ENCODE measurements at regions not wholly inside any gene's neighbourhood (a gene's known extent, or its start where the extent isn't known, plus 50 kb on each side); places are given as distances from the start of the nearest gene placed in this dataset.

DNA sequence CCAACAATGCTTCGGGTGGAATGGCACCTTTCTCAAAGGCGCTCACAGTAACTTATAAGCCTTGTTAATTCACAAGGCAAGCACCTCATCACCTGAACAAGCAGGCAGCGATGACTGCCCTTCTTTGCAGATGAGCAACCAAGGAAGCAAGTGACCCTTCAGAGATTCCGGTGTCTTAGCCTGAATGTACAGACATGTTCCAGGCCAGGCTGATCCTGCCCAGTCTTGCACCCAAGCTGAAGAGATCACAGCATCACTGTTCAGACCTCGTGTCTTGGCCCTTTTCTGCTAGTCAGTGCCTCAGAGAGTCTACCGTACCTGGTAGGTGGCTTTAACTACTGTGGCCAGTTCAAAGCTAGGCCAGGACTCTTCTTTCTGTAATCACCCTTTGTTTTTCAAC is 94.7 kb upstream of the ERCC6L2 start:
- no CpG with 5 or more reads among the region's 6 CpGs for WGBS (ENCODE audit: extremely low coverage, insufficient read length, low lambda C conversion rate)
- no peak for DNase-seq

More for the DNA sequence above, 94.7 kb upstream of the ERCC6L2 start:
- Histone ChIP-seq H3K9me3 (ENCODE audit: control insufficient read depth, low read depth, low read length) (no peaks in the 10 kb centered on the region), H4K5ac (ENCODE audit: insufficient read length, low read depth, low read length) (no peak overlapping the region), H3K23ac (ENCODE audit: insufficient read length, low read depth, low read length) (no peak overlapping the region), H3T11ph (ENCODE audit: low read length) (no peak overlapping the region), H2BK15ac (ENCODE audit: low read depth, low read length) (no peak overlapping the region), H3K4ac (ENCODE audit: low read depth, low read length) (no peak overlapping the region), H4K91ac (ENCODE audit: insufficient read length, low read depth, low read length) (no peak overlapping the region), H2BK5ac (ENCODE audit: insufficient read length, low read length) (no peak overlapping the region), H2AK5ac (ENCODE audit: insufficient read length, low read length) (no peak overlapping the region), H3K79me2 (ENCODE audit: insufficient read depth, low read length) (no peaks in the 10 kb centered on the region), H3K4me1 (ENCODE audit: insufficient read depth, low read length) (peaks cover 2% of the 10 kb centered on the region; the same call in 1 of the 2 replicates), H3K56ac (ENCODE audit: insufficient read length, low read depth, low read length) (no peak overlapping the region), H3K79me1 (ENCODE audit: insufficient read depth, low read depth, low read length, poor library complexity, severe bottlenecking) (no peaks in the 10 kb centered on the region), H4K8ac (replicated peaks; ENCODE audit: insufficient read length, low read depth, low read length) (no peak overlapping the region), H3K18ac (ENCODE audit: insufficient read length, low read depth, low read length) (no peak overlapping the region), H2BK120ac (ENCODE audit: low read depth, low read length, poor library complexity, severe bottlenecking) (no peak overlapping the region), H2AFZ (ENCODE audit: low read length) (no peak overlapping the region), H4K20me1 (ENCODE audit: control insufficient read depth, insufficient read depth, insufficient read length) (no peaks in the 10 kb centered on the region), H3K4me2 (ENCODE audit: insufficient read depth, insufficient read length, low read length) (no peak overlapping the region), H3K27me3 (ENCODE audit: insufficient read depth, low read length) (no peaks in the 10 kb centered on the region), H3K9ac (ENCODE audit: extremely low read depth, insufficient read length, low read length) (no peak overlapping the region), H2BK12ac (ENCODE audit: insufficient read length, low read depth, low read length) (no peak overlapping the region), H3K23me2 (ENCODE audit: insufficient read length, low read depth, low read length, poor library complexity, severe bottlenecking) (no peaks in the 10 kb centered on the region), H3K27ac (ENCODE audit: insufficient read length, low read depth, low read length) (no peak overlapping the region), H2BK20ac (ENCODE audit: low read depth, low read length, poor library complexity, severe bottlenecking) (no peak overlapping the region), H3K14ac (ENCODE audit: insufficient read depth, low read length) (no peak overlapping the region)
- peaks cover 8% of the 10 kb centered on the region in 2 experiments for H3K4me1 Mint-ChIP-seq
- H3K9me3 Mint-ChIP-seq, result no peaks in the 10 kb centered on the region; a peak in 1 of 5 replicates
- no peaks in the 10 kb centered on the region; the same call in 1 of the 2 replicates for H3K27me3 Mint-ChIP-seq (ENCODE audit: low read depth)
- no peak overlapping the region for H3K27ac Mint-ChIP-seq
- H3K36me3 Mint-ChIP-seq (ENCODE audit: insufficient read depth in 1 of 3, low read depth in 3 of 3), result no peaks in the 10 kb centered on the region
- H3K4me3 Mint-ChIP-seq, result no peak overlapping the region
- TF ChIP-seq, protein P1, sequence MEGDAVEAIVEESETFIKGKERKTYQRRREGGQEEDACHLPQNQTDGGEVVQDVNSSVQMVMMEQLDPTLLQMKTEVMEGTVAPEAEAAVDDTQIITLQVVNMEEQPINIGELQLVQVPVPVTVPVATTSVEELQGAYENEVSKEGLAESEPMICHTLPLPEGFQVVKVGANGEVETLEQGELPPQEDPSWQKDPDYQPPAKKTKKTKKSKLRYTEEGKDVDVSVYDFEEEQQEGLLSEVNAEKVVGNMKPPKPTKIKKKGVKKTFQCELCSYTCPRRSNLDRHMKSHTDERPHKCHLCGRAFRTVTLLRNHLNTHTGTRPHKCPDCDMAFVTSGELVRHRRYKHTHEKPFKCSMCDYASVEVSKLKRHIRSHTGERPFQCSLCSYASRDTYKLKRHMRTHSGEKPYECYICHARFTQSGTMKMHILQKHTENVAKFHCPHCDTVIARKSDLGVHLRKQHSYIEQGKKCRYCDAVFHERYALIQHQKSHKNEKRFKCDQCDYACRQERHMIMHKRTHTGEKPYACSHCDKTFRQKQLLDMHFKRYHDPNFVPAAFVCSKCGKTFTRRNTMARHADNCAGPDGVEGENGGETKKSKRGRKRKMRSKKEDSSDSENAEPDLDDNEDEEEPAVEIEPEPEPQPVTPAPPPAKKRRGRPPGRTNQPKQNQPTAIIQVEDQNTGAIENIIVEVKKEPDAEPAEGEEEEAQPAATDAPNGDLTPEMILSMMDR (conservative IDR thresholded peaks at IDR 0.05), result no peak

Data from H9 (cell line).